Coronary artery (tissue), 2 donors: ENCODE measurements at regions not wholly inside any gene's neighbourhood (a gene's known extent, or its start where the extent isn't known, plus 50 kb on each side); places are given as distances from the start of the nearest gene placed in this dataset.

Experiments used
- DNase-seq: peaks from one replicate; pipeline ENCODE4 v3.0.0-alpha.2; 2017; ENCODE audit warnings: low spot score
- H3K27ac ChIP-seq, 2 donors: fragments of 200-600 bp; sonication (generic); one replicate each; pipeline ENCODE4 v1.5.1; 2016 to 2019
- H3K4me3 ChIP-seq: fragments of 200-600 bp; sonication (generic); 2 replicates; pipeline ENCODE4 v1.5.1; 2016; ENCODE audit warnings: mild to moderate bottlenecking, moderate library complexity
- TF ChIP-seq, protein P1 (sequence below): fragments of 200-600 bp; sonication (generic); IDR thresholded peaks from one replicate; pipeline ENCODE4 v1.5.1; 2019; ENCODE audit warnings: antibody characterized with exemption

DNA sequence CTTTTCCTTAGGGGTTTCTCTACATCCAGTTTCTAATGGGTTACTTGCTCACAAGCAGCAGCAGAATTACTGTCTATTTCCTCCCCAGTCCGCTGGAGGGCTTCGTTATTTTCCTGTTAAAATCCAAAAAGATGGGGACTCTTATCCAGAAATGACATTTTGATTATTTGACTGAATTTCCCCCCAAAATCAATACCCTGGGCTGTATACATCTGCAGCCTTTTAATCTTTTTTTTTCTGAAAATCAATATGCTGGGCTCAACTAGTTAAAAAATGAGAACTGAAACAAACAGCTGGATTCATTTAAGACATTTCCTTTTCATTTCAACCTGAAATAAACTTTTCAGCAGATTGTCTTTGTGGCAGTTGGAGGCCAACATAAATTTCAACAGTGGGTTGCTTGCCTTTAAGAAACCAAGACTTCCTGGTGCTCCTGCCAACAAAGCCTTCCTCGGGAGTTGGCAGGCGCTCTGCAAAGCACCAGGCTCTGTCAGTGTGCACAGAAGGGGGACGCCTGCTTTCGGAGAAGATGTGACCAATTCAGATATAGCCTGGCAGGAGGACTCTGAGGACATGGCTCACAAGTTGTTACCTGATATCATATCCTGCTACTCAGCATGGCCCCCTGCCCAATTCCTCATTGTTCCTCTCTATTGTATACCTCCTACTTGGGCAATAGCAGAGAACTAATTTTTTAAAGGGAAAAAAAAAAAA lies 204.7 kb upstream of the ARG1 start:
- H3K27ac ChIP-seq = no peak overlapping the region
- peak overlapping the region; percentile 24 for H3K4me3 ChIP-seq
- TF ChIP-seq, protein P1, sequence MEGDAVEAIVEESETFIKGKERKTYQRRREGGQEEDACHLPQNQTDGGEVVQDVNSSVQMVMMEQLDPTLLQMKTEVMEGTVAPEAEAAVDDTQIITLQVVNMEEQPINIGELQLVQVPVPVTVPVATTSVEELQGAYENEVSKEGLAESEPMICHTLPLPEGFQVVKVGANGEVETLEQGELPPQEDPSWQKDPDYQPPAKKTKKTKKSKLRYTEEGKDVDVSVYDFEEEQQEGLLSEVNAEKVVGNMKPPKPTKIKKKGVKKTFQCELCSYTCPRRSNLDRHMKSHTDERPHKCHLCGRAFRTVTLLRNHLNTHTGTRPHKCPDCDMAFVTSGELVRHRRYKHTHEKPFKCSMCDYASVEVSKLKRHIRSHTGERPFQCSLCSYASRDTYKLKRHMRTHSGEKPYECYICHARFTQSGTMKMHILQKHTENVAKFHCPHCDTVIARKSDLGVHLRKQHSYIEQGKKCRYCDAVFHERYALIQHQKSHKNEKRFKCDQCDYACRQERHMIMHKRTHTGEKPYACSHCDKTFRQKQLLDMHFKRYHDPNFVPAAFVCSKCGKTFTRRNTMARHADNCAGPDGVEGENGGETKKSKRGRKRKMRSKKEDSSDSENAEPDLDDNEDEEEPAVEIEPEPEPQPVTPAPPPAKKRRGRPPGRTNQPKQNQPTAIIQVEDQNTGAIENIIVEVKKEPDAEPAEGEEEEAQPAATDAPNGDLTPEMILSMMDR = no peak
- DNase-seq = no peak

DNA sequence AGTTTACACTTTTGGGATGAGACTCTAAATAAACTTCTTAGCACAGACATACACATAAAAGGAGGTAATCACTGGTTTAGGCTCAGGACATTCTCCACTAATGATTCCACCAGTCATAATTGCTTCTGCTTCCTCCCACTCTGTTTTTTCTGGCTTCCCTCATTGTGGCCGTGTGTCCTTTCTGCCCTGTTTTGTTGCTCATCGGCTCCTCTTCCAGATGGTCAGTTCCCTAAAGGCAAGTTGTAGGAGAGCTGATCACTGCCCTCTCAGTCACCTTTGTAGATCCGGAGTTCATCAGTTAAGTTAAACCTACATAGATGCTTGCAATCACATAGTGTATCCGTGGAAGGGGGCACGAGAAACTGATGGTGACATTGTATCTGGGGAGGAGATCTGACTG lies 200.5 kb upstream of the ARG1 start:
- TF ChIP-seq, protein P1 = no peak
- DNase-seq = no peak

DNA sequence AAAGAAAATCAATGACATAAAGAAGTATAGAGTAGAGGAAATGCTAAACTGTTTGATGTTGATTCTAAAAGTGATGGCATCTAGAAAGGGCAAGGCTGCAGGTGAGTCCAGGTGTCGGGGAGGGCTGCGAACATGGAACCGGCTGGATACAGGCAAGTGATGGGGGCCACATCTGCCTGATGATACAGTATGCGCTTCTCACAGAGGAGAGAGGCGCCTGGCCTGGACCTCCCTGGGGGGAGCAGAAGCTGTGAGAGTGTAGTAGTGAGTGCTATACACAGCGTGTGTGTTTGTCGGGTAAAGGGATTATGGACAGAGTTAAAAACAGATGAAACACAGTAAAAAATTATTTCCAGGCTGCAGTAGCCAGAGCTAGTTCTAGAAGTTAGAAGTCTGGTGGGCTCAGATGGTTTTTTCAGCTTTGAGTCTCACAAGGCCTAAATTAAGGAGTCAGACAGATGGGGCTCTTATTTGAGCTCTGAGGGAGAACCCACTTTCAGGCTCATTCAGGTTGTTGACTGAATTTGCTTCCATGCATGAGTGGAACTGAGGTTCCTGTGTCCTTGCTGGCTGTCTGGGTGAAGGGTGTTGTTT lies 195.8 kb upstream of the ARG1 start:
- TF ChIP-seq, protein P1 = no peak
- Histone ChIP-seq H3K4me3 (no peak overlapping the region), H3K27ac (no peak overlapping the region)
- DNase-seq = no peak

More for the DNA sequence above, 200.5 kb upstream of the ARG1 start:
- Histone ChIP-seq H3K27ac (no peak overlapping the region), H3K4me3 (no peak overlapping the region)

DNA sequence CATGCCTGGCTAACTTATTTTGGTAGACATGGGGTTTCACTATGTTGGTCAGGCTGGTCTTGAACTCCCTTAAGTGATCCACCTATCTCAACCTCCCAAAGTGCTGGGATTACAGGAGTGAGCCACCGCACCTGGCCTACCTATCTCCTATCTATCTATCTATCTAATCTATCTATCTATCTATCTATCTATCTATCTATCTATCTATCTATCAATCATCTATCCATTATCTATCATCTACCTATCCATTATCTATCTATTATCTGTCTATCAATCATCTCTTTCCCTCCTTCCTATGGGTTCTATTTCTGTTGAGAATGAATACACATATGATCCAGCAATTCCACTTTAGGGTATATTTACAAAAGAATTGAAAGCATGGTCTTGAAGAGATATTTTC lies 194.2 kb upstream of the ARG1 start:
- no peak for DNase-seq
- no peak overlapping the region for H3K27ac ChIP-seq
- no peak overlapping the region for H3K4me3 ChIP-seq
- TF ChIP-seq, protein P1 = no peak

DNA sequence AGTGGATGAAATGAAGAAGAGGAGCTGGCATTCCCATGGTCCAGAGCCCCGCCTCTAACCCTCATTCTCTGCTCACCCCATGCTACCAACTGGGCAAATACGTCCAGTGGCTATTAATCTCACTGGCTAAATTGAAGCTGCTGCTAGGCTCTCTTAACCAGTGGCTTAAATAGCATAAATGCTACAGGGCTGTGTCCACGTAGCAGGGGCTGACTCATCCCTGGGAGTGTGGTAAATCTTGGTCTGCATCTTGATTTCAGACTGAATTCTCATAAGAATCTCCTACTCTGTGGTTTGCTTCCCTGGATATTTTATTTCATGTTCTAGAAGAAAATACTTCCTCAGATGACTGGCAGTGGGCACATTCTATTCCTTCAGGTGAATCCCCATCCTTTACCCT lies 193.1 kb upstream of the ARG1 start:
- no peak overlapping the region for H3K4me3 ChIP-seq
- DNase-seq = no peak
- no peak overlapping the region for H3K27ac ChIP-seq
- TF ChIP-seq, protein P1 = no peak

DNA sequence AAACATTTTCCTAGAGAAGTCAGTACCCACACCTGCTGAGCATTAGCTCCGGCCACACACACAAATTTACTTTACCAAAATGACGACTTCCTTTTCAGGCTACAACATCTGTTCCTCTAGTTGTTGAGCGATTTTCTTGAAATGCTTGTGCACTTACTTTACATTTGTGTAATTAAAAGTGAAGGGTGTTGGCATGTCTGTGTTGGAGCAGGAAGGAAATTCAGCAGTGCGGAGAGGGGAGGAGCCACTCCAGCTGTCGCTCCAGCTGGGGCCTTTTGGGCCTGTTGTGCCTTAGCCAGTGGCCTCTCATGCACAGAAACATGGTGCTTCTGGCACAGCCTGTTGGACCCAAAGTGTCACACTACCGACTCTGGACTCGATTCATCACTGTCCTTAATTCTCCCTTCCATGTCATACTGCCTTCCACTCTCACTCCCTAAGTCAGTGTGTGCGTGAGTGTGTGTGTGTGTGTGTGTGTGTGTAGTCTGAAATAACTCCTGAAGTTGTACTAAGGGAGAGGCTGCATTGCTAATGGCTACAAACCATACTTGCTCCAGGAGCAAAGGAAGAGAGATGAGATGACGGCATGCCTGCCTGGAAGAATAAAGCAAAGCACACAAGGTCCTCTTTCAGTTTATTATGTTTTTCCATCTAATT lies 191.8 kb upstream of the ARG1 start:
- TF ChIP-seq, protein P1 = no peak
- H3K4me3 ChIP-seq = no peak overlapping the region
- DNase-seq = no peak
- no peak overlapping the region for H3K27ac ChIP-seq
